Coronary artery (tissue), 2 donors: ENCODE measurements at regions not wholly inside any gene's neighbourhood (a gene's known extent, or its start where the extent isn't known, plus 50 kb on each side); places are given as distances from the start of the nearest gene placed in this dataset.
"Not testable (repeated sequence)": the region's sequence is repeated elsewhere in the genome, so short reads cannot be mapped to it uniquely, and the experiment has no call there.

Source experiments
- DNase-seq: peaks from one replicate; pipeline ENCODE4 v3.0.0-alpha.2; 2017; ENCODE audit warnings: low spot score
- H3K27ac ChIP-seq, 2 donors: fragments of 200-600 bp; sonication (generic); one replicate each; pipeline ENCODE4 v1.5.1; 2016 to 2019
- H3K4me3 ChIP-seq: fragments of 200-600 bp; sonication (generic); 2 replicates; pipeline ENCODE4 v1.5.1; 2016; ENCODE audit warnings: mild to moderate bottlenecking, moderate library complexity
- TF ChIP-seq, protein P1 (sequence below): fragments of 200-600 bp; sonication (generic); IDR thresholded peaks from one replicate; pipeline ENCODE4 v1.5.1; 2019; ENCODE audit warnings: antibody characterized with exemption

DNA sequence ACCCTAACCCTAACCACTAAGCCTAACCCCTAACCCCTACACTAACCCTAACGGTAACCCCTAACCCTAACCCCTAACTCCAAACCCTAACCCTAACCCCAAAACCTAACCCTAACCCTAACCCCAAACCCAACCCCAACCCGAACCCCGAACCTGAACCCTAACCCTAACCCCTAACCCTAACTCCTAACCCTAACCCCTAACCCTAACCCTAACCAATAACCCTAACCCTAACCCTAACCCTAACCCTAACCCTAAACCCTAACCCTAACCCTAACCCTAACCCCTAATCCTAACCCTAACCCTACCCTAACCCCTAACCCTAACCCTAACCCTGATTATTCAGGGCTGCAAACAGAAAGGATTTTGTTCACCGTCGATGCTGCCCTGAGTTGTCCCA lies 144.6 kb upstream of the DUSP22 start:
- not testable (repeated sequence) for DNase-seq, H3K27ac ChIP-seq, H3K4me3 ChIP-seq

DNA sequence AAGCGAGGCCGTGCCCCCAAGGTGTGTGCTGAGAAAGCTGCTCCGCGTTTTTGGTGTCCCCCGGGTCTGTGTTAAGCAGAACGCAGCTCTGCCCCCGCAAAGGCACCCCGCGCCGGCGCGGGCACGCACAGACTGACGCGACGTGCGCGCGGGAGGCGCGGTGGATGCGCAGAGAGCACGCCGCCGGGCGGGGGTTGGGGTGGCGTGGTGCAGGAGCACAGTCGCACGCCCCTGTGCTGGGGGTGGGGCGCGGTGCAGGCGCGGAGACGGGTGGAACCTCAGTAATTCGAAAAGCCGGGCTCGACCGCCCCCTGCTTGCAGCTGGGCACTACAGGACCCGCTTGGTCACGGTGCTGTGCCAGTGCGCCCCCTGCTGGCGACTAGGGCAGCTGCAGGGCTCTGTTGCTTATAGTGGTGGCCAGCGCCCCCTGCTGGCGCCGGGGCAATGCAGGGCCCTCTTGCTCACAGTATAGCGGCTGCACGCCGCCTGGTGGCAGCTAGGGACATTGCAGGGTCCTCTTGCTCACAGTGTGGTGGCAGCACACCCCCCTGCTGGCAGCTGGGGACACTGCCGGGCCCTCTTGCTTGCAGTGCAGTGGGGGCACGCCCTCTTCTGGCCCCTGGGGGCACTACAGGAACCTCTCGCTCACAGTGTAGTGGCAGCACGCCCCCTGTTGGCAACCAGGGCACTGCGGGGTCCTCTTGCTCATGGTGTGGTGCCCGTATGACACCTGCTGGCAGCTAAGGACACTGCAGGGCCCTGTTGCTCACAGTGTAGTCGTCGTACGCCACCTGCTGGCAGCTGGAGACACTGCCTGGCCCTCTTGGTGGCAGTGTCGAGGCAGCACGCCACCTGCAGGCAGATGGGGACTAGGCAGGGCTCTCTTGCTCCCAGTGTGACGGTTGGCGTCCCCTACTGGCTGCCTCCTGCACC lies 144.0 kb upstream of the DUSP22 start:
- DNase-seq, H3K4me3 ChIP-seq, H3K27ac ChIP-seq: not testable (repeated sequence)

DNA sequence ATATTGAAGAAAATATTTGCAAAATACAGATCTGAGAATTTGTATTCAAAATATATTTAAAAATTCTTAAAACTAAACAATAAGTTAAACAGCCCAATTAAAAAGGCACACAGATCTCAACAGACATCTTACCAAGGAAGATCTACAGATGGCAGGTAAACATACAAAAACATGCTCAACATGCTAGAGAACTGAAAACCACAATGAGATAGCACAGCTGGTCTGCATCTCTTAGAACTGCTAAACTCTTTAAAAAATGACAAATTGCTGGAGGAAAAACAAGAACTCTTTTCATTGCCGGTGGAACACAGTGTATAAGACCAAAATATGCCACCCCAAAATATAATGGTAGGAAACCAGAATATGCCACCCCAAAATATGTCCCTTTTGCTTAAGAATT lies 142.1 kb upstream of the DUSP22 start:
- not testable (repeated sequence) for H3K27ac ChIP-seq, DNase-seq, H3K4me3 ChIP-seq

DNA sequence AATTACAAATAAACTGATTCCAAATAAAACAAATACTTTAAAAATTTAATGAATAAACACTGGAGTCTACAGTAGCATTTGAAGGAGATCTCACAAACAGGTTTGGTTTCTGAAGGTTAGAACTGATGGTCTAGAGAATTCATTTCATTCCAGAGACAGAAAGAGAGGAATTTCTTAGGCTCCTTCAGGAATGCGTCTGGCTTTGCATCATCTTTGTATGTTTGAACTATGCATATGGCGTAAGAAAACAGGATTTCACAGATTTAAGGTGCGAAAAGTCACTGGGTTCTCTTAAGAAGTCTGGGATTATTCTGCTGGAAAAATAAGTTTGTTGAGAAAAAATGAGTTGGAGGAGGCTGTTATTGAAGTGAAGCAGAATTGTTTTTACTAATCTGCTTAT lies 139.9 kb upstream of the DUSP22 start:
- not testable (repeated sequence) for DNase-seq, H3K4me3 ChIP-seq, H3K27ac ChIP-seq

DNA sequence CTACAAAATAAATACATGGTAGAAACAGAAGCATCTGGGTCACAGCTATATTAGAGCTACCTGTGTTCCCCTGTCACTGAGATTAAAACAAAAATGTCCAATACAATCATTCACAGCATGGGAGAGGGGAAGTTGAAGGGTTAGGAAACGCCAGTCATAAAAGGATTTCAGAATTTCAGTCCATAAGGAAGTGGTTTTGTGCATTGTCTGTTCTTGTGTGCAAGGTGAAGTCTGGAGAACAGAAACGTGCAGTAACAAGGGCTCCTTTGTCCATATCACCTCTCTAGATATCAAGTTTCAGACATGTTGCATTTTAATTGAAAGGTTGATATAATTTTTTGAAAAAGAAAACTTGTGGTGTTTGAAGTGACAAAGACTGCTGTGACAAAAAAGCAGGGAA lies 139.3 kb upstream of the DUSP22 start:
- not testable (repeated sequence) for DNase-seq, H3K27ac ChIP-seq, H3K4me3 ChIP-seq

DNA sequence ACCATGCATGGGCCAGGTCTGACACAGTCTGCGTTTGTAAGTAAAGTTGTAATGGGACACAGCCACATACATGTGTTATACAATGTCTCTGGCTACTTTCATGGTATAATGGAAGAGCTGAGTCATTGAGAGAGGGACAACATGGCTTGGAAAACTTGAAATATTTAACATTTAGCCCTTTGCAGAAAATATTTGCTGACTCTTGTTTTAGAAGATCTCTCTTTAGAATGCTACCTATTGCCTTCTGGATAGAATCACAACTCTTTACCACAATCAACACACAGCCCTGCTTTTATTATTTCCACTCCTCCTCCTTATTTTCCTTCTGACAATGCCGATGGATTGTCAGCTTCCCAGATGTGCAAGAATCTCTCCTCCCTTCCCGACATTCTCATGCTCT lies 138.4 kb upstream of the DUSP22 start:
- H3K27ac ChIP-seq, DNase-seq, H3K4me3 ChIP-seq: not testable (repeated sequence)

DNA sequence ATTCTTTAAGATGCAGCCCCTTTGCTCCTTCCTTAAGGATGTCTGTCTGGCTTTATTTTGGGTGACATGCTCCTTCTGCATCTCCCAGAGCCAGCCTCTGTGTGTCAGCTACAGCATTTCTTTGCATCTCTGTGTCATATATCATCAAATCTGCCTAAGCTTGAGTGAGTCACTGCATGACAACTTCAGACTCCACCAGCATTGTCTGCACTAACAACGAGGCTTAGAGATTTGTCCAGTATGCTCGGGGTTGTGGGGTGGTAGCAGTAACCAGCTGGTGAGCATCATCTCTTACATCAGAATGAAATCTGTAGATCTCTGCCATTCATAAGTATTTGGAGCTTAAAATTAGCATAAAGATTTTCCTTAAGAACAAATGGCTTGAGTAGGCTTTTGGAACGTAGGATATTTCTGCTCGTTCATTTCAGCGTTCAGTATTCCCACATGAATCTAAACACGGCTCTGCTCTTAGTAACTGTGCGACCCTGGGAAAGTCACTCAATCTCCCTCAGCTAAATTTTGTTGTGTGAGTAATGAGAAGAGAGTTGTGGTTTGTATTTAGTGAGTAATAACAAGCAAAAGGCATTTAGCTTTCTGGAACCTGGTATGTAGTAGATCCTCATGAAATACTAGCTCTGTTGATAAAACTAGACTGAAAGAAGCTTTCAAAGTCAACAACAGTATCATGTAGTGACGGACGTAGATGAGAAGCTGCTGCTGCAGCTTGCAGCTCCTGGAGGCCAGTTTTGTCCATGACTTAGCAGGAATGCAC lies 137.8 kb upstream of the DUSP22 start:
- not testable (repeated sequence) for H3K4me3 ChIP-seq, H3K27ac ChIP-seq, DNase-seq

DNA sequence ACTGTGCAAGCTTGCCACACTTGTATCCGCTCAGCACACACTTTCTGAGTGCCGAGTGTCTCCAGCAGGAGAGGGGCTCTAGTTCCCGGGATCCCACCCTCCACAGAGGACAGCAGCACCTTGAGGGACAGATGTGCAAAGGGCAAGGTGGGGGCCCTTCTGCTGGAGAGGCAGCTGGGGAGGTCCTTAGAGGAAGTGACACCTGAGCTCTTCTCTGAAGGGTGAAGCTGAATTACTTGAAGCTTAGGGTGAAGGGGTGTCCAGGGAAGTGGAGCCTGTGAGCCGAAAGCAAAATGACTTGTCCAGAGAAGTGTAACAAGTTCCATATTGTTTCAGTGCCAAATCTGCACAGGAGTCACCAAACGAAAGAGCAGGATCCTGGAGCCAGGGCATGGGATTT lies 136.3 kb upstream of the DUSP22 start:
- Histone ChIP-seq H3K4me3 (no peak overlapping the region), H3K27ac (no peak overlapping the region)
- no peak for DNase-seq
- TF ChIP-seq, protein P1, sequence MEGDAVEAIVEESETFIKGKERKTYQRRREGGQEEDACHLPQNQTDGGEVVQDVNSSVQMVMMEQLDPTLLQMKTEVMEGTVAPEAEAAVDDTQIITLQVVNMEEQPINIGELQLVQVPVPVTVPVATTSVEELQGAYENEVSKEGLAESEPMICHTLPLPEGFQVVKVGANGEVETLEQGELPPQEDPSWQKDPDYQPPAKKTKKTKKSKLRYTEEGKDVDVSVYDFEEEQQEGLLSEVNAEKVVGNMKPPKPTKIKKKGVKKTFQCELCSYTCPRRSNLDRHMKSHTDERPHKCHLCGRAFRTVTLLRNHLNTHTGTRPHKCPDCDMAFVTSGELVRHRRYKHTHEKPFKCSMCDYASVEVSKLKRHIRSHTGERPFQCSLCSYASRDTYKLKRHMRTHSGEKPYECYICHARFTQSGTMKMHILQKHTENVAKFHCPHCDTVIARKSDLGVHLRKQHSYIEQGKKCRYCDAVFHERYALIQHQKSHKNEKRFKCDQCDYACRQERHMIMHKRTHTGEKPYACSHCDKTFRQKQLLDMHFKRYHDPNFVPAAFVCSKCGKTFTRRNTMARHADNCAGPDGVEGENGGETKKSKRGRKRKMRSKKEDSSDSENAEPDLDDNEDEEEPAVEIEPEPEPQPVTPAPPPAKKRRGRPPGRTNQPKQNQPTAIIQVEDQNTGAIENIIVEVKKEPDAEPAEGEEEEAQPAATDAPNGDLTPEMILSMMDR, result no peak

DNA sequence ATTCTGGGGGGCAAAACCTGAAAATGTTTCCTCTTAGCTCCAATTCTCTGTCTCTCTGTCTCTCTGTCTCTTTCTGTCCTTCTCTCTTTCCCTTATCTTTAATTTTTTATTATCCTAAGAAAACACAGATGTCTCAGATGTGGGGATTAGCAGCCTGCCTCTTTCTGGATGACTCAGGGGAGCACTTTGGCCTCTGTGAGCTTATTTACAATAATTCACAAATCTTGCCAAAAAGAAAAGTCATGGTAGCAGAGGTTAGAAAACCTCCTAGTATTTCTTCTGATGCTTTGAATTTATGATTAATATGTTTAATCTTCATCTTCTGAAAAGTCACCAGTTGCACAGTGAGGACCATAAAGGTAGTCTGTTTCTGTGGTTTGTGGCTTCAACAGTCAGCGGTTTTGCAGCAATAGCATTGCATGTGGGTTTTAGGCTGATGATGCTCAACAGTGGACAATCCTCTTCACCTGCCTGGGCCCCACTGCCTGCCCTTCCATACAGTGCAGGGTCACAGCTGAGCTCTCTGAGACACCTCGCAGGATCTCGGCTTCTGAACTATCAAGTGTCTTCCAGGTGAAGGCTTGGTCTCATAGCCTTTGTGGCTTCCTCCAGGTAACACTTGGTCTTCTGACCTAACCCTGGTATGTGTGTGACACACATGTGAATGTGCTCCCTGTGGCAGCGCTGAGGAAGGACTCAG lies 135.7 kb upstream of the DUSP22 start:
- not testable (repeated sequence) for DNase-seq, H3K27ac ChIP-seq, H3K4me3 ChIP-seq

DNA sequence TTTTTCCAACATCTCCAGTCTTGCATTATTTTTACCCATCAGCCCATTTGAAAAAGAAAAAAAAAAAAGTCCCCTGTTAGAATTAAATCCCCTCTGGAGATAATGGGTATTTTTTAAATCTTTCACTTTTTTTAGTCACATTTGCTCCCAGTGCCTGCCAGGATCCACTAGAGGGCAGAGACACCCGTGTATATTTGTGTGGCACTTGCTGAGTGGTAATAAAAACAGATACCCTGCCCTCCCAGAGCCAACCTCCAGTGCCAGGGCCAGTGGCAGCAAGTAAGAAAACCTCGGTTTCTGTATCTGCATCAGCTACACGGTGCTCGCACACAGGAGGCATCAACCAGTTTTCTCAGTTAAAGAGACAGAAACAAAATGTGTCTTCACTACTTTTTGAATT lies 135.1 kb upstream of the DUSP22 start:
- not testable (repeated sequence) for DNase-seq, H3K4me3 ChIP-seq, H3K27ac ChIP-seq

DNA sequence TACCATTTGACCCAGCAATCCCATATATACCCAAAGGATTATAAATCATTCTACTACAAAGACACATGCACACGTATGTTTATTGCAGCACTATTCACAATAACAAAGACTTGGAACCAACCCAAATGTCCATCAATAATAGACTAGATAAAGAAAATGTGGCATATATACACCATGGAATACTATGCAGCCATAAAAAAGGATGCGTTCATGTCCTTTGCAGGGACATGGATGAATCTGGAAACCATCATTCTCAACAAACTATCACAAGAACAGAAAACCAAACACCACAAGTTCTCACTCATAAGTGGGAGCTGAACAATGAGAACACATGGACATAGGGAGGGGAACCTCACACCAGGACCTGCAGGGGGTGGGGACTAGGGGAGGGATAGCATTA lies 130.6 kb upstream of the DUSP22 start:
- not testable (repeated sequence) for H3K27ac ChIP-seq, DNase-seq, H3K4me3 ChIP-seq

DNA sequence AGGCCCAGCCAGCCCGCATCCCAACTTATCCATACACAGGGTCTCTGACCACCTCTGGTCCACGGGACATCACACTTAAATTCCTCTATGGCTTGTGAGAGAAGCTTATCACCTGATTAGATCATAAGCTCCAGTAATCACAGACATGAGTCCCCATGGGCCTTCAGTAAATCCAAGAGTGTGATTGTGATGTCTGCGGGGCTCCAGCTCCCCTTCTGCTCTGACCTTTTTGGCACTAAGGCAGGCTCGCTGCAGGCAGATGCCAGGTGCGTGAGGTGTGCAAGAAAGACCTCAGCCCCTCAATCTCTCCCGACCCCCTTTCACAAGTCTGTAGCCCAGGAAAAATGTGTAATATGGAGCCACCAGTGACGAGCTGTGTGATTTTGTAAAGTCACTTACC lies 127.6 kb upstream of the DUSP22 start:
- H3K4me3 ChIP-seq, result no peak overlapping the region
- TF ChIP-seq, protein P1, result no peak
- DNase-seq, result no peak
- H3K27ac ChIP-seq, result no peak overlapping the region
